NCI-H2227 treated with DMSO at 0.1 percent for 48 hours (cell line): ENCODE measurements at regions not wholly inside any gene's neighbourhood (a gene's known extent, or its start where the extent isn't known, plus 50 kb on each side); places are given as distances from the start of the nearest gene placed in this dataset.

Experiments used
- DNase-seq: peaks from one replicate; lab custom pipeline; 2025; lab: John Stamatoyannopoulos, UW

DNA sequence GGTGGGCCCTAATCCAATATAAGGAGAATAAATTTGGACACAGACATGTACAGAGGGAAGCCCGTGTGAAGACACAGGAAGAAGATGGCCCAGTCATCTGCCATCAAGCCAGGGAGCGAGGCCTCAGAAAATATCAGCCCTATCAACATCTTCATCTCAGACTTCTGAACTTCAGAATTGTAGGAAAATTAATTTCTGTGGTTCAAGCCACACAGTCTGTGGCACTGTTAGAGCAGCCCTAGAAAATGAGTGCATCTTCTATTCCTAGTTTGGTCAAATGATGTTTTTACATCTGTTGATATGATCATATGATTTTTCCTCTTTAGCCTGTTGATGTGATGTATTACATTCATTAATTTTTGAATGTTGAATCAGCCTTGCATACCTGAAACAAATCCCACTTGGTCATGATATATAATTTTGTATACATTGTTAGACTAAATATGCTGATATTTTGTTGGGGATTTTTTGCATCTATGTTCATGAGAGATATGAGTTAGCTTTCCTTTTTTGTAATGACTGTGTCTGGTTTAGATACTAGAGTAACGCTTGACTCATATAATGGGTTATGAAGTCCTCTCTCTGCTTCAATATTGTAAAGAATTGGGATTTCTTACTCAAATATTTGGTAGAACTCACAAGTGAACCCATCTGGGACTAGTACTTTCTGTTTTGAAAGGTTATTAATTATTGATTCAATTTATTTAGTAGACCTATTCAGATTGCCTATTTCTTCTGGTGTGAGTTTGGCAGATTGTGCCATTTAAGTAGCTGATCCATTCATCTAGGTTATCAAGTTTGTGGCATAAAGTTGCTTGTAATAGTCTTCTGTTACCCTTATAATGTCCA is 451.4 kb downstream of the EIPR1 start:
- DNase-seq = no peak

DNA sequence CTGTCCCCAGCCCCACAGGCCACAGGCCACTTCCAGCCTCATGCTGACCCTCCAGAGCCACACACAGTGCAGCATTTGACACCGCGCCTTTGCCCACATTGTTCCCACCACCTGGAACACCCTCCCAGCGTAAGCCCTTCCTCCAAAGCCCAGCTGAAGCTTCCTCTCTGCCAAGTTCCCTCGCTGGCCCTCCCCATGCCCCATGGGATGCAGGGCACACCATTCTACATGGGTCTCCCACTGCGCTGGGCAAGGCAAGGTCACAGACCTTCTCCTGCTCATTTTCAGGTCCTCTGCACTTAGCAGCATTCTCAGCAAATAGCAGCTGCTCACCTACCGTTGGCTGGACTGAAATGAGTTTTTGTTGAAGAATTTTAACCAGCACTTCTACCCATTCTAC is 455.5 kb downstream of the EIPR1 start:
- DNase-seq = no peak

DNA sequence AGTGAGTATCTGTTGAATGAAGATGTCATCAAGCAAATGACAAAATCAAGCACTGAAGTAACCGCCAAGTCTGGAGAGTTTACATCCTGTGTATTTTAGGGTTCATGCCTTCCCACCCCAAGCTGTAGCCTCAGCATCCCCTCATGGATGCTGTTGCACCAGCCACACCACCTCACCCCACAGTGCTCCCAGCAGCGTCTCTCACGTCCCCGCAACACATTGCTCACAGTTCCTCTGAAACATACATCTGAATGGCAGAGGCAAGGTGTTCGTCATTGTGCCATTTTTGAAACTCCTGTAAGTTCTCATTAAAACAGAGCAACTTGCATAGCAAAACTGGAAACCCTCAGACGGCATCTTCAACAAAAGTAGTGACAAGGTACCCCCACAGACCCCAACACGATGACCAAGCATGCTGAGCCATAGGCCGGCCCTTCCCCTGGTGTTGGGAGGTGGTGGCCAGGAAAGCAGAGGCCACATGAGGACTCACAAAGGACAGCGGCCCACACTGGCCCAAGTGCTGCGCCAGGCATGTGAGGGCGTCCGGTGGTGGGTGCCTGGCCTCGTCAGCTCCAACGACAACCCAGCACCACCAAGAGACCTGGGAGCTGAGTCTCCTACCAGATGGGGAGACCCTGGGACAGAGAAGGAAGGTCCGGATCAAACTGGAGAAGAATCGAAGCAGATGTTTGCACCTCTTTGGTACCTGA is 456.5 kb downstream of the EIPR1 start:
- no peak for DNase-seq

DNA sequence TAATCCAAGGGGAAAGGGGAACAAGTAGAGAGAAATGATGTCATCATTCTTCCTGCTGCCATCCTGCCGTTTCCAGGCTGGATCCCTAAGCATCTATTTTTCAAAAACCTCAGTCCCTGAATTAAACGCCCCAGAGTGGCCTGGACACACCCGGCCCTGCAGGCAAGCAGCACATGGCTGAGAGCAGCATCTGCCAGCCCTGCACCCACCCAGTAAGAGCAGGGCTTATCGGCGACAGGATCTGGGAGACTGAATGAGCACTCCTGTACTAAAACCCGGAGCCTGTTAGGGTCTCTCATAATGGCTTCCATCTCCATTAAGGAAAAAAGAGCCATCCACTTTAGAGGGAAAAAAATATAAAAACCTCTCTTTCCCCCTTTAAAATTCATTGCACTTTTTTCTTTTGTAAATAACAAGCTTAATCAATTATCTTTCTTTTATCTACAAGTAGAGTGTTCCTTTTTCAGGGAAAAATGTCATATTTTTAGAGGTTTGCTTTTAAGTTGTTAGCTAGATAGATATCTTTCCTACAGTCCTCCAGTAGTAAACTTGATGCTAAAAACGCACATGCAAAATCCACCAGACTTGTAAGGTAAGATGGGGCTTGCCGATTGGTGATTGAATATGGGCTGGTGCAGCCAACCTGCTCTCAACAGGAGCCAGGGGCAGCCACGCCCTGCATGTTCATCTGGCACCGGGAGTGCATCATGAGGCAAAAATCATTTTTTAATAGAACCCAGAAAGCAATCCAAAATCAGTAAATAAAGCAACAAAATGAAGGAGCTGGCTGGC is 457.8 kb downstream of the EIPR1 start:
- peak; percentile 53 for DNase-seq

DNA sequence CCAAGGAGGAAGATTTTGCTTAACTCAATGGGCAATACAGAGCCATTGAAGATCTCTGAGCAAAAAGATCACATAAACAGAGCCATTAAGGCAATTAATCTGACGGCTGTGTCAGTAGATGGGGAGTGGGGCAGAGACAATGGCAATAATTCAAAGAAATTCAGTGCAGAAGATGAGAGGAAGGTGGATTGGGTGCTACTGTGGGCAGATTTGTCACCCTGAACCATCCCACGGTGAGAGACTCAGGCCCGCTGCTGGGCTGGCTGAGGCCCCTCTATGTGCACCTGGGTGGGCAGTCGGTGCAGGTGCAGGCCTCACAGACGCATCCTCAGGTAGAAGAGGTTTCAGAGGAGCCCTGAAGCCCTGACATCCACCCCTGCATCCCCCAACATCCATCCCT is 458.6 kb downstream of the EIPR1 start:
- DNase-seq = no peak

DNA sequence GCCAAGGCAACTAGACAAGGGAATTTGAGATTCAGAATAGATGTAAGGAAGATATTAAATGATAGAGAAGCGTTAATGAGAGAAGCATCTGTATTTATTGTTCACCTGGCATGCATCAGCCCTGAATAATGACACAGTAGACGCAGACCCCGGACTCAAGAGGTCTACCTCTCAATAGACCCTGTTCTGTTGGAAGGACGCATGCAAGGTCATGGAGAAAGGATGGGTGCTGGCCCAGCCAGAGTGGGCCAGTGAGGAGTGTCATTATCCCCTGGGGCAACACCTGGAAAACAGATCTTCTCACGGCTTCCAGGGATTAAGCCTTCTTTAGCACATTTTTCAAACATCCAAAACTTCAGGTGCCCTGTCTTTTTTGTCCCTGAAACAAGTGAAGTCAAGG is 461.0 kb downstream of the EIPR1 start:
- DNase-seq = no peak

DNA sequence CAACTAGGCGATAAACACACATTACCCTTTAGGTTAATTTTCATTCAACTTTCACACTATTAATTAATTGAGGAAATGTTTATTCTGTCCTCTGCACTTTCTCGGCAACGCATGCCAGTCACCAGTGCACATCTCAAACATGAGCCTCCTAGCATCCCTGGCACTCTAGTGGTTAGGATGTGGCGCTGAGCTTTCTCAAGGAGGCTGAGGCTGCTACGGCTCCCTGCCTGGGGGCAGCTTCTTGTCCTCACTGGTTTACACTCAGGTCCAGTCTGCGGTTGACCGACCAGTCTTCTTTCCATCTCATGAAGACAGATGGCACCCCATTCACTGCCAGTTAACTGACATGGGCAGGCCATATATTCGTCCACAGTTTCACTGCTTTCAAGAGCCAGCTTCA is 463.4 kb downstream of the EIPR1 start:
- no peak for DNase-seq

DNA sequence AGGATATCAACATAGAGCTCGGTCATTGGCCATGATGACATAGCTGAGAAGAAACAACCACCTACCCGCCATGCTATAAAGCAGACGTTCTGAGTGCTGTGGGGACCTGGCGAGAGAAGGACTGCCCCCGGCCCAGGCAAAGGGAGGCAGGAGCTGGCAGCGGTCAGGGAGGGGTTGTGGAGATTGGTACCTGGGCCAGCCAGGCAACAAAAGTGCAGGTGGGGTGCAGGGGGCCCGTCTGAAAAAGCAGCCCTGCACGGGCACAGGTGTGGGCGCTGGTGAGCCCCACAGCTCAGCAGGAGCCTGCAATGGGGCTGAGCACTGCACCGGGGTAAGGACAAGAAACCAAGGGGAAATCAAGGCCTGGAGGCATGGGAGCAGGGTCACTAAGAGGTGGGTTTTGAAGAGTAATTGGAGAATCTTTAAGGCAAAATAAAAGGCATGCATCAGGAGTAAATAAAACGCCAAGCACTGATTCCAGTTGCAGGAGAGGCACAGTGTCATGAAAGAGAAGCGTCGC is 464.0 kb downstream of the EIPR1 start:
- no peak for DNase-seq

DNA sequence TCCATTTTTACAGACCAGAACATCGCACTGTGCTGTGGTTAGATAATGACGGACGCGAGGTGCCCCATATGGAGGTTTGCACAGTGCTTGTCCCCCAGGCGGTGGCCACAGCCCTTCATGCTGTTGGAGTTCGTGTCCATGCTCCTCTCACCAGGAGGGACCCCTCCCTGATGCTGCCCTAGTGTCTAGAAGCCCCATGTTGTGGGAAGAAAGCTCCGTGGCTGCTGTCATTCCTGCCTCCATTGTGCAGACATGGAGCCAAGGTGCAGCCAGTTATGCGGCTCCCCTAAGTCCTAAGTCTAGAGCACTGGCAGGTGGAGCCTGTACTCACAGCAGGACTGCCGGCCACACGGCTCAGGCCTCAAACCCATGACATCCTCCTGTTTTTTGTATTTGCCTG is 464.9 kb downstream of the EIPR1 start:
- no peak for DNase-seq

DNA sequence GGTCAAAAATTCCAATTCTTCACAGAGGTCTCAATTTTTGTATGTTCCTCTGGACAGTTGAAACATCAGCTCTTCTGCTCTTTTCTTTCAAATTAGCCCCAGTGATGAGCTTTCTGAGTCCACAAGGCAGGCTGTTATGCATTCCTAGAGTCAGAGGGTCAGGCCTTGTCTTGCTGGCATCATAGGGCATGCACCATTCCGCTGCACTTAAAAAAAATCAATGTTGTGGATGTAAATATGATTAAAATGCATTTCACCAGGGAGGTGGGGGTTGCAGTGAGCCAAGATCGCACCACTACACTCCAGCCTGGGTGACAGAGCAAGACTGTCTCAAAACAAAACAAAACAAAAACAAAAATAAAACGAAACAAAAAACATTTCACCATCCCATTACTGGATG is 465.3 kb downstream of the EIPR1 start:
- no peak for DNase-seq

DNA sequence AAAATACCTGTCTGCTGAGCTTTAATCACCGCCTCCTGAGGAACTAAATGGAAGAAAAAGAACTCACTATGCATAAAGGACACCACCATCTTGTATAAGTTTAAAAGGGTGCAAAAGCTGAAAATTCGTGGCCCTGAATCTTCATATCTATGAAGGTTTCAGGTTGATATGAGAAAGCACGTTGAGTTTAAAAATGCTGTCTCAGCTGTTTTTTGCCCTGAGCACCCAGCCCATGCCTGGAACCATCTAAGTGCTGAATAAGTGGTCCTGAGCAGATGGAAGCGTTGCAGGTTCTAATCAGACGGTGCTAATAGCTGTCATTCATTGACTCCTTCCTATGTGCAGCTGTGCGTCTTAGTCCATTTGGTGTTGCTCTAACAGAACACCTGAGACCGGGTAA is 467.4 kb downstream of the EIPR1 start:
- DNase-seq = no peak

DNA sequence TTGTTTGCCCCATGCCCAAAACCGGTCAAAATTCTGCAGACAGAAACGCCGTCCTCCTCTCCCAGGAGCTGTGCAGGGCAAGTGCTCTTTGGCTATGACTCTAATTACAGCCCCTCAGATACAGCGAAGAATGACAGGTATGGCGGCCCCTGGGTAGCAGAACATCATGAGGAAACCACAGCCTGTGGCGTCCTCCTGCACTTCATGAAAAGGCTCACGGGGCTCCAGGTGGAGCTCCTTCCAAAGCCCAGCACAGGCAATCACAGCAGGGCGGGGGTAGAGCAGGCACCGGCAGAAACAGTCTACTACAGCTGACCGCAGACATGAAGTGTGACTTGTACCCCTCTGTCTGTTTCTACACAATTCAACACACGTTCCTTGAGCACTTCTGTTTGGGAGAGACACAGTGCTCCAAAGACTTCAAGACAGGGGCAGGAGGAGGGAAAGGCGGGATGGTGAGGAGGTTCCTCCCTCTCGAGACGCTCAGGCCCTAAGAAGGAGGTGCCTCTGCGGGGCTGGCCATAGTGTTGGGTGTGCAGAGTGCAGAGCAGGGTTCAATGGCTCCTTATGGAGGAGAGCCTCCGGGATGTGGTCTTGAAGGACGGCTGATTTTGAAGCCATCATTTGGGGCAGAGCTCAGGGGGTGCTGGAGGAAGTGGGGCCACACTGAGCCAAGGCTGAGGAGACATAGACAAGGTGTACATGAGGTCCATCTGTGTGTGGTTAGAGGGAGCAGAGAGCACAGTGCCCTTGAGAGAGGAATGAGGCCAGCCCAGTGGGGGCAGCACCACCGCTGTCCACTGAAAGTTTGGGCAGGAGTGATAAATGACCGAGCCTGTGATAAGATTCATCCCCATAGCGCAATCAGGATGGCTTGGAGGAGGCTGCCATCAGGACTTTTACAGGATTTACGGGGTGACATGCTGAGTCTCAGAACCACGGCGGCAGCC is 468.3 kb downstream of the EIPR1 start:
- DNase-seq = no peak

DNA sequence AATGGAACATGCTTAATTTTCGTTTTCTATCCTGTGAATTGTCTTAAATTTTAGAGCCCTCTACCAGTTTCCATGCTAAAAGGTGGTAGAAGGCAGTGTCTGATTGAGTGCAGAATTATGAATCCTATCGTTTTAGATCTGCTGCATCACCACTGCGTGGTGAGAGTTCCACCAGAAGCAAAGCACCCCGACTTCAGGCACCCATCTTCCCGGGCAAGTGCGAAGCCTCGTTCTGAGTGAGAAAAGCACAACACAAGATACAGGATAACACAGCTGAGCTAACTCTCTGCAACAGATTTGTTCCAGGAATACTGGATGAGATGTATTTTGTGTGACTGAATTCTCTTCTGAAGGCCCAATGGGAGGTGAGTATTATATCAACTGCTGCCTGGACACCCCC is 471.5 kb downstream of the EIPR1 start:
- no peak for DNase-seq

DNA sequence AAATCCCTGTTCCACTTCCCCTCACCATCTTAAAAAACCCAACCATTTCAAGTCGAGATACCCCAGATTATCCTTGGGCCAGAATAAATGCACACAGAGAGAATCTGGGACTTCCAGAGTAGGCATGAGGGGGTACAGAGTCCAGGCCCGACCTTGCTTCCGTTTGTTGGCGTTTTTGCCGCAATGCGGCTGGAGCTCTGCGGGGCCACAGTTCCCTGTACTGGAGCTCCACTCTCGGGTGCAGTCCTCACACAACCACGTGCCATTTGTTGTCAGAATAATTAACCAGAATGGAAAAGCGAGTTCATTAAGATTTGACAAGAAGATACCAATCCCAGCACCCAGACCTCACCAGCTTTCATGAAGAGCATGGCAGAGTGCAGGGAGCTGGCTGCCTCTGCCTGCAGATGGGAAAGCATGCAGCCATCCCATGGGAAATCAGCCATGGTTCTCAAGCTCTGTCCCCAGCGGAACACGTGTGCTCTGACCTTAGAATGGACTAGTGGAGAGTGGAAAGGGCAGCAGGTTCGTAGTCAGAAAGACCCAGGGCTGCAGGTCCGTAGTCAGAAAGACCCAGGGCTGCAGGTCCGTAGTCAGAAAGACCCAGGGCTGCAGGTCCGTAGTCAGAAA is 472.8 kb downstream of the EIPR1 start:
- no peak for DNase-seq

DNA sequence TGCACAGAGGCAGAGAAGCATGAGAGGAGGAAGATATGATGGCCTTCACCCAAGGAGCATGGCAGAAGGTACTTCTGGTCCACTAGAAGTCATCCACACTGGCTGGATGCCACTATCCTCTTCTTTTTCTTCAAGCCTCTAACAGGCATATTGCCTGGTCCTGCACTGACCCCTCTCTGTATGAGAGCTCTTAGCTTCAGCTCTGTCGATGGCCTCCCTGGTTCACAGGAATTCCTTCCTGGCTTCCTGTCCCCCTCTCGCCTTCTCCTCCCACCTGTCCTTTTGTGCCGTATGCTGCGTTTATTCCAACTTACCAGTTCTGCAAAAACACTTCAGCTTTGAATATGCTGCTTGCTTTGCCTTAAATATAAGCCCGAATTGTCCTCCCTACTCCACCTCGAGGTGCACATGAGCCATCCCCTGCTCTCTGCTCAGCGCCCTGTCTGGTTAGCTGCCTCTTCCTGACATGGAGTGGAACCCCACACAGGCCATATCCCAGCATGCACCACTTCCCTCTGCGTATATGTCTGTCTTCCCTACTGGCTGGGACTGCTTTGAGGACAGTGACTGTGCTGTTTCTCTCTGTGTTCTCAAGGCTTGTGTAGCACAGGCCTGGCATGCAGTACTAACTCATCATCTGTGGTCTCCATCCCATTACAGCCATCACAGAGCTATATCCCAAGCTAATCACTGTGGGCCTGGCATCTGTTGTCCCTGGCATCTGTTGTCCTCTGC is 474.9 kb downstream of the EIPR1 start:
- no peak for DNase-seq

DNA sequence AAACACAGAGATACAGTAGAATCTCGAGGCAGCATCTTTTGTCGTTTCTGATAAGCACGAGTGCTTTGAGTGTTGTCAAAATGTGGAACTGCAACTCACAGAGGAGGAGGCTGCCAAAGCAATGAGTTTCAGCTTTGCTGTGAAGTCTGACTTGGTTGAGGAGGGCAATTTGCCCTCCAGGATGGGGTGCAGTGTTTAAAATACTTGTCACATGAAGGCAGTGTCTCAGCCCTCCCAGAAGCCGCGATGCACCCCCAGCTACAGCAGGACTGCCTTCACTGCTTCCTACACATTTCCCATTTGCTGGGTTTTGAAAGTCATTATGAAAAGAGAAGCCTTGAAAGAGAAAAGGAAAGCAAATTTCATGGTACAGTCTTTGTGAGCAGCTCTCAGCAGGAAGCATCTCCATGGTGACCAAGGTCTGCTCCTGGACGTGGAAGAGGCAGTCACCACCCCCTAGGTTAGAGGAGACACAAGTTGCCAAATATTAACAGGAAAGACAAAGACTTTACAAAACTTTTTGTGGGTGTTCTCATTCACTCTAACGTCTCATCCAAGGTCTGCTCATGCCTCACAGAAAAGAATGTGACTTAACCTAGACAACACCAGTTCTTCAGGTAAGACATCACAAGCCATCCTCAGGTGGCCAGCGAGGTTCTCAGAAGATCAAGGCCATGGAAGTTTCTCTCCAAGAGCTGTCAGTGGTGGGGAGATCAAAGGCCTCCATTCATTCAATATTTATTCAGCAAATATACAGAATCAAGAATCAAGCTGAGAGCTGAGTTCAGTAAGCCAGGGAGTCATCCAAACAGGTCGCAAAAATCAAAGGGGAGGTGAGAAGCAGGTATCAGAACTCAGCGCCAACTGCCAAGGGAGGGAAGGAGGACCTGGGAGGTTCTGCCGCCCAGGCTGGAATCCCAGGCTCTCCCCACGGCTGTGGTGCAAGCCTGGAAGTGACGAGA is 476.0 kb downstream of the EIPR1 start:
- DNase-seq = peak; percentile 19

DNA sequence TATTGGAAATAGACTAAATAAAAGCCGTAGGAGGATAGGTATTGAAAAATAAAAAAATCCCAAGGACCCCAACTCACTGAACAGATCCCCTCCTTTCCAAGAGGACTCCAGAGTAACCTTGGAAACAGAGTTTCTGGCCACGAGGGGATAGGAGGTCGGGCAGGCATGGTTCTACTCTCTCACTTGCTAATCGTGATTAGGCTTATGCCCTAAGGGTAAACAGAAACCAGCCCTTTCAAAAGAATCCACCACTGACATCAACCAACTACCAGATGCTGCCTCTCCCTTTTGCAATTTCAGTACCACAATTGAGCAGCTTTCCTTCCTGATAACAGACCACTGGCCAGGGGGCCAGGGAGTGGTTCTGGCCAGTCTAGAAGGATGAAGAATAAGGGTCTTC is 477.8 kb downstream of the EIPR1 start:
- DNase-seq = no peak

DNA sequence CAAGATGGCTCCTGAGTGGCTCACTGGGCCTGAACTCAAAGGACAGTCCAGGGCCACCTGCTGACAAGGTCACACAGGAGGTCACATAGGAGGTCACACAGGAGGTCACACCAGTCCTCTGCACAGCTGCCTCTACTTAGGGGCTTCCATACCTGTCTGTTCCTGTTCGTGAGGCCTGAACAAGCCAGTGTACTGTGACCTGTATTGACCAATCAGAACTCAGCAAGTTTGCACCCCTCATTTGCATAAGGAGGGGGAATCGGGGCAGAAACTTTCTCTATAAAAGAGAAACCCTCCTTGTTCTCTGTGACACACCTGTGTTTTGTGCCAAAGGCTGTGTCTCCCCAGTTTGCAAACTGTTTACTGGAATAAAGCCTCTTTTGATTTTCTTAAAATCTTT is 478.9 kb downstream of the EIPR1 start:
- no peak for DNase-seq

DNA sequence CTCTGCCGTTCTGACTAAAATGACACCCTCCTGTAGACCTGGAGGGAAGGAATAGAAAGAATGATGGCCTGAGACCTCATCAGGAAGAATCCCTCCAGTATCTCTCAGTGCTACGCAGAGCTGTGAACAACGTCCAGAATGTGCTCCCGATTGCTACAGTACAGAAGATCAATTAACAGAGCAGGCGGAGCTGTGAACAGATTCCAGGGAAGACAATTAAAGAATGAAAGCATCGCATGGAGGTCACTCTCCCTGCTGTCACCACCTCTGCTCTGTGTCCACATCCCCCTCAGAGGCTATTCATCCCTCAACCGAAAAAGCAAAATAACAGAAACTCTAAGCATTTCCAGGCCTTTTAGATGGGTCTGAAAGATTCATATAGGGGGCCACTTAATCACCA is 481.0 kb downstream of the EIPR1 start:
- DNase-seq = no peak
